ENCODE measurements at regions not wholly inside any gene's neighbourhood (a gene's known extent, or its start where the extent isn't known, plus 50 kb on each side); places are given as distances from the start of the nearest gene placed in this dataset.
"Not testable (repeated sequence)": the region's sequence is repeated elsewhere in the genome, so short reads cannot be mapped to it uniquely, and the experiment has no call there.

- no peak for DNase-seq (ENCODE audit: low read depth in 4 of 4, low spot score in 3 of 4)
Observed at GRCh38 chr7:81236560-81236959, 317.7 kb upstream of the SEMA3C start.

- no peak for DNase-seq (ENCODE audit: low read depth in 4 of 4, low spot score in 3 of 4)
Observed at GRCh38 chr7:81235997-81236396, 317.1 kb upstream of the SEMA3C start.

- no peak for DNase-seq (ENCODE audit: low read depth in 4 of 4, low spot score in 3 of 4)
Observed at GRCh38 chr7:81234896-81235295, 316.0 kb upstream of the SEMA3C start.

GRCh38 chr7:81233208-81233940 lies 314.5 kb upstream of the SEMA3C start:
- no peak for DNase-seq (ENCODE audit: low read depth in 4 of 4, low spot score in 3 of 4)

- DNase-seq (ENCODE audit: low read depth in 4 of 4, low spot score in 3 of 4): no peak
Observed at GRCh38 chr7:81232084-81232799, 313.4 kb upstream of the SEMA3C start.

- DNase-seq (ENCODE audit: low read depth in 4 of 4, low spot score in 3 of 4): no peak
Observed at GRCh38 chr7:81231301-81231838, 312.5 kb upstream of the SEMA3C start.

- no peak for DNase-seq (ENCODE audit: low read depth in 4 of 4, low spot score in 3 of 4)
Observed at GRCh38 chr7:81226234-81226633, 307.4 kb upstream of the SEMA3C start.

GRCh38 chr7:81222692-81223091 lies 303.8 kb upstream of the SEMA3C start:
- DNase-seq (ENCODE audit: low read depth in 4 of 4, low spot score in 3 of 4): not testable (repeated sequence)

- DNase-seq (ENCODE audit: low read depth in 4 of 4, low spot score in 3 of 4): no peak
Observed at GRCh38 chr7:81221527-81222217, 302.8 kb upstream of the SEMA3C start.

GRCh38 chr7:81218480-81219106 lies 299.7 kb upstream of the SEMA3C start:
- DNase-seq (ENCODE audit: low read depth in 4 of 4, low spot score in 3 of 4): no peak

GRCh38 chr7:81213394-81213793 lies 294.5 kb upstream of the SEMA3C start:
- DNase-seq (ENCODE audit: low read depth in 4 of 4, low spot score in 3 of 4): no peak

- DNase-seq (ENCODE audit: low read depth in 4 of 4, low spot score in 3 of 4): no peak
Observed at GRCh38 chr7:81211934-81212320, 293.1 kb upstream of the SEMA3C start.

GRCh38 chr7:81211204-81211933 lies 292.5 kb upstream of the SEMA3C start:
- no peak for DNase-seq (ENCODE audit: low read depth in 4 of 4, low spot score in 3 of 4)

GRCh38 chr7:81210137-81211064 lies 291.6 kb upstream of the SEMA3C start:
- DNase-seq (ENCODE audit: low read depth in 4 of 4, low spot score in 3 of 4): no peak

- DNase-seq (ENCODE audit: low read depth in 4 of 4, low spot score in 3 of 4): no peak
Observed at GRCh38 chr7:81209059-81209458, 290.2 kb upstream of the SEMA3C start.

GRCh38 chr7:81207801-81208200 lies 288.9 kb upstream of the SEMA3C start:
- DNase-seq (ENCODE audit: low read depth in 4 of 4, low spot score in 3 of 4): no peak

- no peak for DNase-seq (ENCODE audit: low read depth in 4 of 4, low spot score in 3 of 4)
Observed at GRCh38 chr7:81206667-81207360, 288.0 kb upstream of the SEMA3C start.

GRCh38 chr7:81206217-81206616 lies 287.4 kb upstream of the SEMA3C start:
- DNase-seq (ENCODE audit: low read depth in 4 of 4, low spot score in 3 of 4): no peak

- DNase-seq (ENCODE audit: low read depth in 4 of 4, low spot score in 3 of 4): no peak
Observed at GRCh38 chr7:81201188-81201587, 282.3 kb upstream of the SEMA3C start.
